Activated T-cell treated with anti-CD3 and anti-CD28 coated beads for 48 hours (primary cell): ENCODE measurements at regions not wholly inside any gene's neighbourhood (a gene's known extent, or its start where the extent isn't known, plus 50 kb on each side); places are given as distances from the start of the nearest gene placed in this dataset.
"Not testable (repeated sequence)": the region's sequence is repeated elsewhere in the genome, so short reads cannot be mapped to it uniquely, and the experiment has no call there.

Experiments
- DNase-seq: peaks from one replicate; pipeline ENCODE4 v3.0.0-alpha.2; 2020; ENCODE audit warnings: low read depth

DNA sequence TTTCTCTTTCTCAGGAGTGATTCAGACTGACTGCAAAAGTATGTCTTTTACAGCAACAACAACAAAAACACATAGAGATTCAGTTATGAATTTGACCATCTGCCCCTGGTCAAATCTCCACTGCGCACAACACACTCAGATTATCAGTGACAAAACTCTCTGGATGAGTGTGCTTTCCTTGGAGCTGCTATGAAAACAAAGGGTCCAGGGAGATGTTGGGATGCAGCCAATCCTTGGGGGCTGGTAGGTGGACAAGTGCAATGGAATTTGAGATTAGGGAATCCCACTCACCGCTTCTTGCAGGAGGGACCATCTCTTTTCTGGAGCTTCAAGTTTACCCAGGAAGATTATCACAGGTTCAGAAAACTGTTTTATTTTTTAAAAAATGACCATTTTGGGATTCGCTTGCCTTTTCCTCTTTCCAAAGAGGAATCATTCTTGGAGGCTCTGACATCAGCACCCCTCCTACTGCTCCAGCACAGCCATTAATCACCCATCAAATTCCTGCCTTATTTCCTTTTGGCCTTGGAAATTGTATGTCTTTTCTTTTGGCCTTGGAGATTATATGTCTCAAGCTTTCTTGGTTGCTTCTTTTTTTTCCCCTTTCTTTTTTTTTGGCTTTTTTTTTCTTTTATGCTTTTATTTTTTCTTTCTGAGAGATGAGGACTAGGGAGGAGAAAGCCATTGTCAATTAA lies 311.8 kb downstream of the TSHZ3 start:
- no peak for DNase-seq

DNA sequence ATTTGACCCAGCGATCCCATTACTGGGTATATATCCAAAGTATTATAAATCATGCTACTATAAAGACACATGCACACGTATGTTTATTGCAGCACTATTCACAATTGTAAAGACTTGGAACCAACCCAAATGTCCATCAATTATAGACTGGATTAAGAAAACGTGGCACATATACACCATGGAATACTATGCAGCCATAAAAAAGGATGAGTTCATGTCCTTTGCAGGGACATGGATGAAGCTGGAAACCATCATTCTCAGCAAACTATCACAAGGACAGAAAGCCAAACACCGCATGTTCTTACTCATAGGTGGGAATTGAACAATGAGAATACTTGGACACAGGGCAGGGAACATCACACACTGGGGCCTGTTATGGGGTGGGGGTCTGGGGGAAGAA lies 317.8 kb downstream of the TSHZ3 start:
- not testable (repeated sequence) for DNase-seq

DNA sequence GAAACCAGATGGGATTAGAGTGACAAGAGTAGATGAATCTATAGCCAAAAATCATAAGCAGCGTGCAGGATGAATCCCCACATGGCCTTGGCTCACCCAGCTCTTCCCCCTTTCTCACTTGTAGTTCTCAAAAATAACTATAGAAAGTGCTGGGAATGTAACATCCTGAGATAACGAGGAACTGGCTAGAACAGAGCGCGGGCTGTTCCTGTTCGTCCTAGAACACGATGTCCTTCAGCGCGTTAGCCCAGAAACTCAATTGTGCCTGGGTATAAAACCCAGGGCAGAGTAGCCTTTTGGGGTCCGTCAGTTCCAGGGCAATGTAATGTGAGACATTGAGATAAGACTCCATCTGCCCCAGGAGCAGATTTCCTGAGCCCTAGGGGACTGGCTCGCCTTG lies 326.2 kb downstream of the TSHZ3 start:
- no peak for DNase-seq

DNA sequence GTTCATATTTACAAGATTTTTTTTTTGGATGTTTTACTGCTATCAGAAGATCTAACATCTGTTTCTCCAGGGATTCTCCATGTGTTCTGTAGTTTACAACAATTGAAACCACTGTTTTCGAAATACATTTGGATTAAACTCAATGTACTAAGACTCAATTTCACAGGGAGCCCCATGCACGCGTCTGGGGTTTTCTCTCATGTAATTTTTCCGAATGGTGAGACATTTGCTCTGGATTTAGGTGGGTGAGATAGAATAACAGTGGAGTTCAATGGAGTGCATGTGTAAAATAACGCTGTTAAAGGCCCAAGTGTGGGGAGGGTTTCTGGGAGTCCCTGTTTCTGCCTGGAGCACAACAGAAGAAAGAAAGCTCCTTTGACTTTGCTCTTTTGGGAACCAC lies 330.3 kb downstream of the TSHZ3 start:
- DNase-seq, result no peak

DNA sequence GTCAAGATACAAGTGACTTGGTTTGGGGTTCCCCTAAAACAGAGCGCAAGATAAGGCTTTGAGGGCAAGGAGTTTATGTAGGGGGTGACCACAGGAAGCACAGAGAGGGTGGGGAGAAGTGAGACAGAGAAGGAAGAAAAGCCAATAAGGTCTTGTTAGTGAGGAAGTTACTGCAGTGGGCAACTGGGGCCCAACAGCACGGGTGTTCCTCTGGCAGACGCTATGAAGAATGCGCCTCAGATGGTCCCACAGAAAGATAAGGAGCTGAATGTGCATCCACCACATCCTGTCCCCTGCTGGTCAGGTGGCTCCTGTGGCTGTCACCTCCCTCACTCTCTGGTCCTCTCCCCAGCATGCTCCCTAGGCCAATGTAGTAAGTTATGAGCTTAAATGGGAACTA lies 333.5 kb downstream of the TSHZ3 start:
- no peak for DNase-seq

DNA sequence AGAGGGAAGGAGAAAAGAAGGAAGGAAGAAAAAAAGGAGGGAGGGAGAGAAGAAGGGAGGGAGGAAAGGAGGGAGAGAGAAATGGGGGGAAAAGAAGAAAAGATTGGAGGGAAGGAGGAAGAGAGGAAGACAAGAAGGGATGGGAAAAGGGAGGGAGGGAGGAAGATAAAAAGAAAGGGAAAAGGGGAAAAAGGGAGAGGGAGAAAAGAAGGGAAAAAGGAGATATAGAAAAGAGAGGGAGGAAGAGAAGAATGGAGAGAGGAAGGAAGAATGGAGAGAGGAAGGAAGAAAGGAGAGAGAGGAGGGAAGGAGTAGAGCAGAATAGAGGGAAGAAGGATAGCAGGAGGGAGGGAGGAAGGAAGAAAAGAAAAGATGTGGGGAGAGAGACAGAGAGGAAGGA lies 334.6 kb downstream of the TSHZ3 start:
- no peak for DNase-seq

DNA sequence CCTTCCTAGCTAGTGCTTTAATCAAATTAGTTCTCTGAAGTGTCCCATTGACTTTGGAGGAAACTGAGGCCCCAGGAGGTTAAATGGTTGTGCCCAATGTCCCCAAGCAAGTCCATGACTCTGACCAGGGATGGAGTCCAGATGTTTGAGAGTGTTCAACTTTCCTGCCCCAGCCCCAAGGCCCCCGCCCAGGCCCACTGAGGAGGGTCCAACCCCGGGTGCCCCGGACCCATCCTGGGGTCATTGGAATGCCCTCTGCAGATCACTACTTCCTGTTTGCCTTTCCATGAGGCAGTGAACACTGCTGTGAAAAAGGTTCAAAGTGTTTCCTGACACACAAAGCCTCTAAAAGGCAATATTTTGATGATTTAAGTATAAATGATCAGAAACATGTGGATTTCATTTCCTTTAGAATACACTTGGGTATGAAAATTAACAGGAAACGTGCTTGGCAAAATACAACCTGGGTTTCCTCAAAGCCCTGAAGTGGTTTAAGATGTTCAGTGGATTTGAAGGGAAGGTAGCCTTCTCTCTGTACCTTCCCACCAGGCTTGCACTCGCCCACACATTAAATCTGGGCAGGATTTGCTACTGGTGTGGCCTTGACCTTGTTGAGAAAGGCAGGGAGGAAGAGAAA lies 335.7 kb downstream of the TSHZ3 start:
- DNase-seq, result no peak

DNA sequence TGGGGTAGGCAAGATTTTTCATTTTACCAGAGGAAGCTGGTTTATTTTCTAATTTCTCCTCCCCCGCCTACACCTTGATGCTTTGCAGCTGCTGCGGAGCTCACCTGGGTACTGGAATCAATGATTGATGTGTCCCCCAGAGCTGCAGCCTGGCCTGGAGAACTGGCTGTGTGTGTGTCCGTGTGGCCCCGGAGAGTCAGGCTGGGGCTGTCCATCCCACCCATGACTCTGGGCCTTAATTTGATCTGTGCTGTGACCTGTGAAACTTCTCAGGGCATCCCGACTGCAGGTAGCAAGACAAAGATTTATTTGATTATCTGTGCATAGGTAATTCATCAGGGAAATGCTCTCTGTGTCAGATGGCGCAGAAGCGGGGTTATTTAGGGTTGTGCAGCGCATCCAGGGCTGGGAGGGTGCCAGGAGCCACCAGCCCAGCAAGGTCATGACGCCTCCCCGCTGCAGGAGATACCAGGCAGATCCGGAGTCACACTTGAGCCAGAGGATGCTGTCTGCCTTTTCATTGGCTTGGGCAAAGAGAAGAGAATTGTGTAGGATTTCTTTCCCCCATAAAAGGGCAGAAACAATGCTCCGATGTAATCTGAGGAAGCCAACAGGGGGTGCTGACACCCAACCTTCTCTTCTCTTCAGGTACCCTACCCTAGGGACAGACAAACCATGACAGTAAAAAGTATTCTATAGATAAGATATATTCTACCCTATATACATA lies 346.6 kb downstream of the TSHZ3 start:
- no peak for DNase-seq

DNA sequence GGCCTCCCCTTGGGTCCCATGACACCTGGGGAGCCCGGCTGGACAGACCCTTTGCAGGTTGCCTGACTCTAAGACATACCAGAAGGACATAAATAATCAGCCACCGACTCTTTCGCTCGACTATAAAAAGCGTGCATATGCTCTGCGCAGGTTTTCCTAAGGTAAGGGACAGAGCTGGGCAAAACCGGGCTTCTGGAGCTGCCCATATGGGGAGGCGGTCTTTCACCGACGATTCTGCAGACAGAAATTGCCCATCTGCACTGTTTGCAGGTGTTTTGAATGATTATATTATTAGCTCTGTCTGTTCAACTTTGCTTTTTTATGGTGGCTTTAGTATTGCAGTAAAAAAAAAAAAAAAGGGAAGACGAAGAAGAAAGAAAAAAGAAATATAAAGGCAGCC lies 347.2 kb downstream of the TSHZ3 start:
- no peak for DNase-seq

DNA sequence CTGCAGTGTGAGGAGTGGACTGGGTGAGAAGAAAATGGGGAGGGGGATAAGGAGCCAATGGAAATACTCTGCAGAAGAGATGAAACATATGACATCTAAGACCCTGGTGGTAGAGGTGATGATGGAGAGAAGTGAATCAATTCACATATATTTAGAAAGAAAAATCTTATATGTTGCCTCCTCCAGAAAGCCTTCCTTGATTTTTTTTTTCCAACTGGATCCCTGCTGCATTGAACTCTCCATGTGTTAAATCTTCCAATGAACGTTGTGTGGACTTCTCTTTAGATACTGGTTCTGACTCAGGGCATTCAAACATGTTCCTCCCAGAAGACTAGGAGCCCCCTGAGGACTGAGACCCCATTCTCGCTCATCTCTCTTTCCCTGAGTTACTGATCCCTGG lies 348.3 kb downstream of the TSHZ3 start:
- DNase-seq, result no peak

DNA sequence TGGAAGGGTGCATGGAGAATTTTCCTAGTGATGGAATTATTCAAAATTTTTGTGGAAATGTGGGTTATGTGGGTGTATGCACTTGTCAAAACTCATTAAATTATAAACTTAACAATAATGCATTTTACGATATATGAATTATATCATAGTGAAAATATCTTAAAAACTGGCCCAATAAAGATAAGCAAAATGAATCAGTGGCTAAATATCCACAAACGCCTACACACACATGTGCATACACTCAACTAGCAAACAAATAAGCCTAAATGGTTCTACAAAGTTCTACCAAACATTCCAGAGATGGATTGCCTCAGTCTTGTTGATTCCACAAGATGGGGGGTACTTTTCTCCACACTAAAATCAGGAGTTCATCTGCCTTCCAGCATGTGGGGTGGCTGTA lies 349.5 kb downstream of the TSHZ3 start:
- no peak for DNase-seq

DNA sequence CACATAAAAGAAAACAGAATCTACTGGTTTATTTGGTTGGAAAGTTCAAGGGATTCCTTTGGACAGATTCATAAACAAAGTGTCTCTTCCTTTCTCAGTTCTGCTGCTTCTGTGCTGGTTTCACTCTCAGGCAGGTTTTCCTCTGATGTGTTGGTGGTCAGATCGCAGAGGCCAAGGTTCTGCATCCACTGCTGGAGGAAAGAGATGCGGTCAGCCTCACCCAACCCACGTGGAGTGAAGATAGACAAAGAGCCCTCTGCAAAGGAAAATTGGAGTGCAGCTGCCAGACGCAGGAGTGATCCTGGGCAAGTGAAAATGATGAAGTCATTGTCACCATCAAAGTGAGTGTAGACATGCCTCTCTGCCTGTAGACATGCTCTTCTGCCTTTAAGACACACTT lies 352.0 kb downstream of the TSHZ3 start:
- no peak for DNase-seq

DNA sequence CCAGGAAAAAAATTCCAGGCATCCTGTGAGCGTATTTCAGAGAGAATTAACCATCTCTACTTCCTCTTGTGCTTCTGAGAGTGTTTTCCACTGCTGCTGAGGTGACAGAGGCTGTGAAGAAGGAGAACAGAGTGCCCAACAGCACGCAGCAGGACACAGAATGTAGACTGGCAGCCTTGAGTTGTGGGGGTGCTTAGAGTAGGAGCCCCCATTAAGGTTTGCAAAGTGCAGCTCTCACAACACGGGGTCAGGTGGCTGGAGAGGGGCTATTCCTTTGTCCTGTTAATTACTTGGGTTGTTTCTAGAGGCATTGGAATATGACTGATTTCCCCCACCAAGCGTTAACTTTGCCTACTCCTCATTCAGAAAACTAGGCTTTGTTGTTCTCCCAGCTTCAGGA lies 370.6 kb downstream of the TSHZ3 start:
- no peak for DNase-seq

DNA sequence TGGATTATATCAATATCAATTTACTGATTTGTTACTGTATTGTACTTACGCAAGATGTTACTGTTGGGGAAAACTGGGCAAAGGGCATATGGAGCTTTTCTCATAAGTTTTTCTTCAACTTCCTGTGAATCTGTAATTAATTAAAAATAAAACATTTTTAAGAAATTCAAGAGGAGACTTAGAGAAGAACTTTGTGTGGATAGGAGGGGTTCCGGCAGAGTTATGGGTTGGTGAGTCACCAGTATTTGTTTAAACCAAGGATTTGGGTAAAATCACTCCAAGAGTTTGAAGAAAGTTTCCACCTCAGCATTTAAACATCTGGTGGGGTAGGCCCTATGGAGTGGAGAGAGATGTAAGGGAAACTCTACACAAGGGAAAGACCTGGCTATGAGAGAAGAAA lies 379.6 kb downstream of the TSHZ3 start:
- DNase-seq, result no peak

DNA sequence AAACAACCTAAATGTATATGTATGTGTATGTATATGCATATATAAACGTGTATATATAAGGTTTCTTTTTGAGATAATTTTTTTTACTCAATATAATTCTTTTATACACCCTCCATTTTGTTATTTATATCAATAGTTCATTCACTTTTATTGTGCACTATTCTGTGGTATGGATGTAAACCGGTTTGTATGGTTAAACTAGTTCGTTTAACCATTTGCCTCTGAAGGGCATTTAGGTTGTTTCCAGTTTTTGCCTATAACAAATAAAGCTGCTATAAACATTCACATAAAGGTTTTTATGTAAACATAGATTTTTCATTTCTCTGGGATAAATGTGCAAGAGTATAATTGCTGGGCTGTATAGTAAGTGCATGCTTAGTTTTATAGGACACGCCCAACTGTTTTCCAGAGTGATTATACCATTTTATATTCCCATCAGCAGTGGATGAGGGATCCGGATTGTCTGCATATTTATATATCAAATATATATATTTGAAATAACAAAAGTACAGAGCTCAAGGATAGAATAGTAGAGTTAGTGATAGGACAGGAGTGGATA lies 380.3 kb downstream of the TSHZ3 start:
- no peak for DNase-seq

DNA sequence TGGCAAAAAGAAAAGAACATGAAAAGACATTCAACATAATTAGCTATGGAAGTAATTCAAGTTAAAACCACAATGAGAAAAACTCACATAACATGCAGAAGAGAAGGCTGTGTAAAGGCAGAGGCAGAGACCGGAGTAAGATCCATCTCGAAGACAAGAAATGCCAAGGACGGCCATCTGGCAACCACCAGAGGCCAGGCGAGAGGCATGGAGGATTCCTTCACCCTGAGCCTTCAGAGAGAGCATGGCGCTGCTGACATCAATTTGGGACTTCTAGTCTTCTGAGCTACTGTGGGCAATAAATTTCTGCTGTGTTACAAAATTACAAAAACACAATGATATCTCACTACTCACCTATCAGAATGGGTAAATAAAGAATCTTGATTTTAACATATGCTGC lies 381.0 kb downstream of the TSHZ3 start:
- no peak for DNase-seq

DNA sequence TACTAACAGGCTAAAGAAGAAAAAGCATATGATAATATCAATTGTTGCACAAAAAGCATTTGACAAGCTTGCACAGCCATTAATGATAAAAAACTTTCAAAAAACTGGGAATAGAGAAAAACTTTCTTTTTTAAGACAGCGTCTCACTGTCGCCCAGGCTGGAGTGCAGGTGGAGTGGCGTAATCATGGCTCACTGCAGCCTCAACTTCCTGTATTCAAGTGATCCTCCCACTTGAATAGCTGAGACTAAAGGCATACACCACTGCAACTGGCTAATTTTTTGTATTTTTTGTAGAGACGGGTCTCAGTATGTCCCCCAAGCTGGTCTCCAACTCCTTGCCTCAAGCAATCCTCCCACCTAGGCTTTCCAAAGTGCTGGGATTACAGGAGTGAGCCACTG lies 382.8 kb downstream of the TSHZ3 start:
- DNase-seq, result no peak

DNA sequence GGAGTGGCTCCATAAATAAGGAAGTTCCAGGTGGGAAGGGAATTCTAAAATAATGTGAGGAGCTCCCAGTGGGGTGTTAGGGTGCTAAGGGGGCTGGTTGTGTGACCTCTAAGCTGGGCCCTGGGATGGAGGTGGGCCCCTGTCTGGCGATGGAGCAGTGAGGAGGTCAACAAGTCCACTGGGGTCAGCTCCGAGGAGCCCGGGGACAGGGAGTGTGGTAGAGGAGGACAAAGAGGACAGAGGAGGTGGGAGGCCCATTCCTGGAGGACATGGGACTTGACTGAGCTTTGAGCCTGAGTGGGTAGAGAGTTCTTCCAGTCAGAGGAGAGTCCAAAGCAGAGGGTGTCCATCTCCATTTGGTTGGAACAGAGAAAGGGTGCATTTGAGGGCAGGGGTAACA lies 390.2 kb downstream of the TSHZ3 start:
- DNase-seq, result no peak

DNA sequence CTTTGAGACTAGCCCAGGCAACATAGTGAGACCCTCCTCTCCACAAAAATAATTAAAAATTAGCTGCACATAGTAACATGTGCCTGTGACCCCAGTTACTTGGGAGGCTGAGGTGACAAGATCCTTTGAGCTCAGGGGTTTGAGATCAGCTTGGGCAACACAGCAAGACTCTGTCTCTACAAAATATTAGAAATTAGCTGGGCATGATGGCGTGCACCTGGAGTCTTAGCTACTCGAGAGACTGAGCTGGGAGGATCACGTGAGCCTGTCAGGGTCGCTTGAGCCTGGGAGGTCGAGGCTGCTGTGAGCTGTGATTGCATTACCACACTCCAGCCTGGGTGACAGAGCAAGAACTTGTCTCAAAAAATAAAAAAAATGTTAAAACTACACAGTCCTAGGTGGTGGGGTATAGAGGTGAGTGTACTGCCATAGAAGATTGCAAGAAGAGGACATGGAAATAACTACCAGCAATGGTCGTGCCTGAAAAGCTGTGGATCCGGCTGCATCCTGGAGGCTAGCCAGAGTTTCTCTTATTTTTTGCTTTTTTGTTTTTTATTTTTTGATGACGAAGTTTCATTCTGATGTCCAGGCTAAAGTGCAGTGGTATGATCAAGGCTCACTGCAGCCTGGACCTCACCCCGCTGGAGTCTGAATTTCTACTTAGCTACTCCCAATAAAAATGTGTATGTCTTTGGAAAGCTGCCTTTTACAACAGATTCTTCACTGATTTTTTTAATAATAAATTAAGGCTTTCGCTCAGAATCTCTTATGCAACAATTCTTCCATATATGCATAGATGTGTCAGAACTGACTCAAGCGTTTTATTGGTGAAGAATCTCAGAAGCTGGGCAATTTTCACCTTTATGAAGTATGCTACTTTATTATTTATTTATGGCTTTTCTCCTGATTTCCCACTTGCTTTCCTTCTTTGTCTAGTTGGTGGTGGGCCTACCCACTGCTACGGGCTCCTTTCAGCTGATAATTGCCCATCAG lies 393.8 kb downstream of the TSHZ3 start:
- no peak for DNase-seq

DNA sequence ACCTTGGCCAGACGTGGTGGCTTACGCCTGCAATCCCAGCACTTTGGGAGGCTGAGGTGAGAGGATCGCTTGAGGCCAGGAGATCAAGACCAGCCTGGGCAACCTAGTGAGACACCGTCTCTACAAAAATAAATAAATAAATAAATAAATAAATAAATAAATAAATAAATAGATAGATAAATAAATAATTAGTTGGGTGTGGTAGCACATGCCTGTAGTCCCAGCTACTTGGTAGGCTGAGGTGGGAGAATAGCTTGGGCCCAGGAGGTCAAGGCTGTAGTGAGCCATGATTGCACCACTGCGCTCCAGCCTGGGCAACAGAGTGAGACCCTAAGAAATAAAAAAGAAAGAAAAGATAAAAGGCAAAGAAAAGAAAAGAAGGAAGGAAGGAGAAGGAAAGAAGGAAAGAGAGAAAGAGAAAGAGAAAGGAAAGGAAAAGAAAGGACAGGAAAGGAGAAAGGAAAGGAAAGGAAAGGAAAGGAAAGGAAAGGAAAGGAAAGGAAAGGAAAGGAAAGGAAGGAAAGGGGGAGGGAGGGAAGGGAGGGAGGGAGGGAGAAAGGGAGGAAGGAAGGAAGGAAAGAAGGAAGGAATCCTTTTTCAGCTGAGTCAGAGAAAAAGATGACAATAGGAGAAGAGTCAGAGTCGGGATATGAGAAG lies 404.8 kb downstream of the TSHZ3 start:
- DNase-seq, result not testable (repeated sequence)

DNA sequence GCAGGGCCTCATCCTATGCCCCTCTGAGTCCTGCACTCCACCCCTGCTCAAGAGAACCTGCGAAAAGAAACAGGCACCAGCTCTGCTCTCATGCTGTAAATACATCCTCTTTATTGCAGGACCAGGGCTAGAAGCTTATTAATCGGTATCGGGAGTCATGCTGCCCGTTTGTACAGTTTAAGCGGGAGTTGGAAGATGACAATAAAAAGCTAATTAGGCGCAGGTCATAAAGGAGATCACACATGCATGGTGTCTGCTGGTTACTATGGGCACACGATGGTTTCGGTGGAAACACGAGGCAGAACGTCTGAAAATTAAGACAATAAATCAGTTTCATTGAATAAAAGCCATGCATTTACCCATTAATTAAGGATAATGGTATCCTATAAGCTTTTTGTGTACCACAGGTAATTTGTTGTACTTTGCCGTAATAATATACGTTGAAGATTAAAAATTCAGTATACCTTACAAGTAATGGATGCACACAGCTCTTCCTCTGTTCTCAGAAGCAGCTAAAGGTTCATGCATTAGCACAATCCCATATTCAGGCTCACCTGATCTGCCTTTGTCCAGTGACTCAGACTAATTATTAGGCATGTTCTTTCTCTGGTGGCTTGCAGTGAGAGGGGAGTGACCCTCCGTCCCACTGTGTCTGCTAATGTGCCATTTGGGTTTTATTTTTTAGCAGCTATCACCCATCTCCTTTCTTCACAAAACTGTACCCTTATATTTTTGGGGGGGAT lies 406.0 kb downstream of the TSHZ3 start:
- DNase-seq, result no peak
